ENCODE measurements at regions not wholly inside any gene's neighbourhood (a gene's known extent, or its start where the extent isn't known, plus 50 kb on each side); places are given as distances from the start of the nearest gene placed in this dataset.
A peak's percentile ranks its signal among the peaks of the same experiment; 100 is the strongest.

- H3T11ph ChIP-seq (ENCODE audit: low read length) = no peak overlapping the region
- H3K23me2 ChIP-seq (ENCODE audit: insufficient read length, low read depth, low read length, poor library complexity, severe bottlenecking) = no peaks in the 10 kb centered on the region
- no peaks in the 10 kb centered on the region for H3K9me3 ChIP-seq (ENCODE audit: control insufficient read depth, low read depth, low read length)
- H3K23ac ChIP-seq (ENCODE audit: insufficient read length, low read depth, low read length) = no peak overlapping the region
- H4K91ac ChIP-seq (ENCODE audit: insufficient read length, low read depth, low read length) = no peak overlapping the region
- H2BK15ac ChIP-seq (ENCODE audit: low read depth, low read length) = no peak overlapping the region
- TF ChIP-seq CTCF (conservative IDR thresholded peaks at IDR 0.05) = no peak
- no peak overlapping the region for H2BK120ac ChIP-seq (ENCODE audit: low read depth, low read length, poor library complexity, severe bottlenecking)
- no peak overlapping the region for H3K4ac ChIP-seq (ENCODE audit: low read depth, low read length)
- H4K5ac ChIP-seq (ENCODE audit: insufficient read length, low read depth, low read length) = no peak overlapping the region
- peak overlapping the region in 1 of 3 experiments; percentile 54; a peak in 1 of 7 replicates for H3K27ac Mint-ChIP-seq
- H4K8ac ChIP-seq (replicated peaks; ENCODE audit: insufficient read length, low read depth, low read length) = no peak overlapping the region
- H3K4me3 Mint-ChIP-seq = no peak overlapping the region
- no peak overlapping the region for H2BK12ac ChIP-seq (ENCODE audit: insufficient read length, low read depth, low read length)
- no peaks in the 10 kb centered on the region for H3K27me3 ChIP-seq (ENCODE audit: insufficient read depth, low read length)
- no peaks in the 10 kb centered on the region for H3K9me3 Mint-ChIP-seq
- H3K9ac ChIP-seq (ENCODE audit: extremely low read depth, insufficient read length, low read length) = no peak overlapping the region
- H3K4me1 Mint-ChIP-seq = peaks cover 11 to 15% of the 10 kb centered on the region in 2 experiments
- H2BK20ac ChIP-seq (ENCODE audit: low read depth, low read length, poor library complexity, severe bottlenecking) = no peak overlapping the region
- no peaks in the 10 kb centered on the region for H4K20me1 ChIP-seq (ENCODE audit: control insufficient read depth, insufficient read depth, insufficient read length)
- no peak overlapping the region for H3K18ac ChIP-seq (ENCODE audit: insufficient read length, low read depth, low read length)
- no peak overlapping the region for H2AK5ac ChIP-seq (ENCODE audit: insufficient read length, low read length)
- H3K79me2 ChIP-seq (ENCODE audit: insufficient read depth, low read length) = no peaks in the 10 kb centered on the region
- H3K27ac ChIP-seq (ENCODE audit: insufficient read length, low read depth, low read length) = no peak overlapping the region
- H3K4me1 ChIP-seq (ENCODE audit: insufficient read depth, low read length) = no peaks in the 10 kb centered on the region
- WGBS (ENCODE audit: extremely low coverage, insufficient read length, low lambda C conversion rate) = no CpG with 5 or more reads among the region's 7 CpGs
- no peak overlapping the region for H3K14ac ChIP-seq (ENCODE audit: insufficient read depth, low read length)
- peak; percentile 10 for DNase-seq
- H3K36me3 Mint-ChIP-seq (ENCODE audit: insufficient read depth in 1 of 3, low read depth in 3 of 3) = no peaks in the 10 kb centered on the region
- peaks cover 30% of the 10 kb centered on the region for H3K27me3 Mint-ChIP-seq (ENCODE audit: low read depth)
- H2AFZ ChIP-seq (ENCODE audit: low read length) = no peak overlapping the region
- H3K56ac ChIP-seq (ENCODE audit: insufficient read length, low read depth, low read length) = no peak overlapping the region
- H3K4me2 ChIP-seq (ENCODE audit: insufficient read depth, insufficient read length, low read length) = no peak overlapping the region
- H3K79me1 ChIP-seq (ENCODE audit: insufficient read depth, low read depth, low read length, poor library complexity, severe bottlenecking) = no peaks in the 10 kb centered on the region
- H2BK5ac ChIP-seq (ENCODE audit: insufficient read length, low read length) = no peak overlapping the region
These were observed 181.0 kb upstream of the PITX1 start for GRCh38 chr5:135214897-135215616.
